ENCODE measurements at regions not wholly inside any gene's neighbourhood (a gene's known extent, or its start where the extent isn't known, plus 50 kb on each side); places are given as distances from the start of the nearest gene placed in this dataset.

GRCh38 chrX:7214251-7214650 lies 66.3 kb upstream of the PUDP start:
- Histone ChIP-seq H3K9me2 (replicated peaks; ENCODE audit: control insufficient read depth, low read length) (no peaks in the 10 kb centered on the region), H4K20me1 (ENCODE audit: control insufficient read depth, insufficient read depth, low read depth, low read length) (no peaks in the 10 kb centered on the region), H3K79me2 (ENCODE audit: control insufficient read depth, low read length) (no peaks in the 10 kb centered on the region), H3F3A (ENCODE audit: control insufficient read depth, insufficient read depth) (0 out of 2 replicates have a peak, but pooled peaks cover 3% of the 10 kb centered on the region), H3K9me3 (ENCODE audit: control insufficient read depth, insufficient read depth, low read length) (no peaks in the 10 kb centered on the region), H3K4me2 (ENCODE audit: low read length) (no peak overlapping the region), H3K27ac (ENCODE audit: low read depth, low read length) (no peak overlapping the region), H3K4me1 (ENCODE audit: control insufficient read depth, low read length) (peaks cover 68% of the 10 kb centered on the region), H3K4me3 (ENCODE audit: low read length) (no peak overlapping the region), H3K27me3 (ENCODE audit: control insufficient read depth, low read length) (no peaks in the 10 kb centered on the region), H3K36me3 (ENCODE audit: control insufficient read depth, low read length) (no peaks in the 10 kb centered on the region)
- TF ChIP-seq EZH2phosphoT487 (IDR thresholded peaks at IDR 0.05; ENCODE audit: borderline replicate concordance, low read length) (no peak), CTCF (IDR thresholded peaks at IDR 0.05; ENCODE audit: low read depth, low read length, poor library complexity, severe bottlenecking) (no peak)

GRCh38 chrX:7205037-7205577 lies 57.2 kb upstream of the PUDP start:
- no peaks in the 10 kb centered on the region for H3K36me3 ChIP-seq (ENCODE audit: control insufficient read depth, low read length)
- peak overlapping the region; percentile 66 for H3K4me2 ChIP-seq (ENCODE audit: low read length)
- peak overlapping the region; percentile 47 for H3K4me3 ChIP-seq (ENCODE audit: low read length)
- H3K4me1 ChIP-seq (ENCODE audit: control insufficient read depth, low read length) = peaks cover 51% of the 10 kb centered on the region
- H3K9me3 ChIP-seq (ENCODE audit: control insufficient read depth, insufficient read depth, low read length) = no peaks in the 10 kb centered on the region
- no peaks in the 10 kb centered on the region for H4K20me1 ChIP-seq (ENCODE audit: control insufficient read depth, insufficient read depth, low read depth, low read length)
- peaks cover 3% of the 10 kb centered on the region; the same call in 1 of the 2 replicates for H3F3A ChIP-seq (ENCODE audit: control insufficient read depth, insufficient read depth)
- TF ChIP-seq EZH2phosphoT487 (IDR thresholded peaks at IDR 0.05; ENCODE audit: borderline replicate concordance, low read length) = no peak
- no peak for TF ChIP-seq CTCF (IDR thresholded peaks at IDR 0.05; ENCODE audit: low read depth, low read length, poor library complexity, severe bottlenecking)
- H3K9me2 ChIP-seq (replicated peaks; ENCODE audit: control insufficient read depth, low read length) = no peaks in the 10 kb centered on the region
- H3K27me3 ChIP-seq (ENCODE audit: control insufficient read depth, low read length) = no peaks in the 10 kb centered on the region
- H3K79me2 ChIP-seq (ENCODE audit: control insufficient read depth, low read length) = no peaks in the 10 kb centered on the region
- peak overlapping the region; percentile 71 for H3K27ac ChIP-seq (ENCODE audit: low read depth, low read length)

- no peaks in the 10 kb centered on the region for H3K9me3 ChIP-seq (ENCODE audit: control insufficient read depth, insufficient read depth, low read length)
- peaks cover 3% of the 10 kb centered on the region; the same call in 1 of the 2 replicates for H3F3A ChIP-seq (ENCODE audit: control insufficient read depth, insufficient read depth)
- no peaks in the 10 kb centered on the region for H3K9me2 ChIP-seq (replicated peaks; ENCODE audit: control insufficient read depth, low read length)
- peak overlapping the region; percentile 71 for H3K27ac ChIP-seq (ENCODE audit: low read depth, low read length)
- H3K4me3 ChIP-seq (ENCODE audit: low read length) = peak overlapping the region; percentile 47
- no peaks in the 10 kb centered on the region for H4K20me1 ChIP-seq (ENCODE audit: control insufficient read depth, insufficient read depth, low read depth, low read length)
- peak overlapping the region; percentile 66 for H3K4me2 ChIP-seq (ENCODE audit: low read length)
- H3K79me2 ChIP-seq (ENCODE audit: control insufficient read depth, low read length) = no peaks in the 10 kb centered on the region
- H3K4me1 ChIP-seq (ENCODE audit: control insufficient read depth, low read length) = peaks cover 51% of the 10 kb centered on the region
- H3K27me3 ChIP-seq (ENCODE audit: control insufficient read depth, low read length) = no peaks in the 10 kb centered on the region
- TF ChIP-seq EZH2phosphoT487 (IDR thresholded peaks at IDR 0.05; ENCODE audit: borderline replicate concordance, low read length) = no peak
- TF ChIP-seq CTCF (IDR thresholded peaks at IDR 0.05; ENCODE audit: low read depth, low read length, poor library complexity, severe bottlenecking) = no peak
- no peaks in the 10 kb centered on the region for H3K36me3 ChIP-seq (ENCODE audit: control insufficient read depth, low read length)
Measured at GRCh38 chrX:7204619-7205018, 56.7 kb upstream of the PUDP start.

Measured in DOHH2 (cell line).